A673 (cell line): ENCODE measurements at regions not wholly inside any gene's neighbourhood (a gene's known extent, or its start where the extent isn't known, plus 50 kb on each side); places are given as distances from the start of the nearest gene placed in this dataset.

Experiments
- BruUV-seq: library from RNA; stranded (reverse); fragments of 400-500 nt; replicated peaks from 2 replicates; lab custom pipeline; 2021; lab: Mats Ljungman, UMichigan
- CTCF ChIA-PET: fragments of 300-600 bp; sonication (Branson Sonifier 250); formaldehyde crosslinking; loops from one replicate; lab custom pipeline; 2022; ENCODE audit warnings: antibody characterized with exemption; lab: Charles Lee
- POLR2A ChIA-PET: fragments of 300-600 bp; sonication (Branson Sonifier 250); formaldehyde crosslinking; loops from one replicate; lab custom pipeline; 2022; ENCODE audit warnings: antibody characterized with exemption; ENCODE audit not compliant: low non-redundant PET; lab: Charles Lee
- DNase-seq: peaks from one replicate; pipeline ENCODE4 v3.0.0-alpha.2; 2015; ENCODE audit warnings: low spot score
- H3K27ac ChIP-seq: fragments of 200-600 bp; sonication (generic); 2 replicates; pipeline ENCODE4 v1.5.1; 2016; ENCODE audit warnings: mixed run types, low read depth, mild to moderate bottlenecking, mixed read lengths, antibody characterized with exemption, low read length; ENCODE audit not compliant: poor library complexity, severe bottlenecking
- H3K27me3 ChIP-seq: fragments of 200-600 bp; sonication (generic); replicated peaks from 2 replicates; pipeline ENCODE4 v1.6.1; 2017; ENCODE audit warnings: mixed run types, low read depth, mild to moderate bottlenecking, mixed read lengths, antibody characterized with exemption, low read length; ENCODE audit not compliant: insufficient read depth, poor library complexity
- H3K36me3 ChIP-seq: fragments of 200-600 bp; sonication (generic); 2 replicates; pipeline ENCODE4 v1.6.1; 2016; ENCODE audit warnings: mixed run types, mild to moderate bottlenecking, mixed read lengths, antibody characterized with exemption, low read length; ENCODE audit not compliant: insufficient read depth, poor library complexity, severe bottlenecking
- H3K4me1 ChIP-seq: fragments of 200-600 bp; sonication (generic); 2 replicates; pipeline ENCODE4 v1.6.1; 2017; ENCODE audit warnings: mixed run types, mild to moderate bottlenecking, mixed read lengths, antibody characterized with exemption, low read length; ENCODE audit not compliant: insufficient read depth, poor library complexity, severe bottlenecking
- H3K4me3 ChIP-seq: fragments of 200-600 bp; sonication (generic); 2 replicates; pipeline ENCODE4 v1.5.1; 2016; ENCODE audit warnings: low read depth, mixed run types, mild to moderate bottlenecking, mixed read lengths, low read length; ENCODE audit not compliant: poor library complexity, severe bottlenecking
- H3K9me3 ChIP-seq: fragments of 200-600 bp; sonication (generic); 2 replicates; pipeline ENCODE4 v1.6.1; 2016; ENCODE audit warnings: mixed run types, low read depth, mild to moderate bottlenecking, mixed read lengths, antibody characterized with exemption, low read length; ENCODE audit not compliant: poor library complexity, severe bottlenecking
- CTCF ChIP-seq: fragments of 300-800, 200-600 bp; sonication (generic); conservative IDR thresholded peaks from 2 replicates; pipeline ENCODE4 v1.5.1; 2017; ENCODE audit warnings: low read depth, mild to moderate bottlenecking, antibody characterized with exemption, low read length, moderate library complexity, mixed read lengths
- EZH2 ChIP-seq: fragments of 200-600 bp; sonication (generic); IDR thresholded peaks from 2 replicates; pipeline ENCODE4 v1.6.1; 2017; ENCODE audit warnings: borderline replicate concordance, low read depth, mild to moderate bottlenecking, mixed read lengths, antibody characterized with exemption, low read length; ENCODE audit not compliant: poor library complexity, severe bottlenecking
- intact Hi-C: fragments of 100-400 bp; cut with micrococcal nuclease; formaldehyde crosslinking; loops from one replicate; pipeline ENCODE4 v1.10.0; 2022; ENCODE audit not compliant: unreplicated experiment

GRCh38 chr2:76675212-76675611 is 847.0 kb downstream of the LRRTM4 start:
- Histone ChIP-seq H3K27me3 (no peaks in the 10 kb centered on the region), H3K4me3 (no peak overlapping the region), H3K4me1 (no peaks in the 10 kb centered on the region), H3K36me3 (no peaks in the 10 kb centered on the region), H3K27ac (no peak overlapping the region), H3K9me3 (no peaks in the 10 kb centered on the region)
- POLR2A ChIA-PET: no interaction called here
- no peak for DNase-seq
- CTCF ChIA-PET: no interaction called here
- TF ChIP-seq EZH2: no peak
- TF ChIP-seq CTCF: no peak
- no TSS peak for BruUV-seq
- intact Hi-C loops: no loop called here

DNA sequence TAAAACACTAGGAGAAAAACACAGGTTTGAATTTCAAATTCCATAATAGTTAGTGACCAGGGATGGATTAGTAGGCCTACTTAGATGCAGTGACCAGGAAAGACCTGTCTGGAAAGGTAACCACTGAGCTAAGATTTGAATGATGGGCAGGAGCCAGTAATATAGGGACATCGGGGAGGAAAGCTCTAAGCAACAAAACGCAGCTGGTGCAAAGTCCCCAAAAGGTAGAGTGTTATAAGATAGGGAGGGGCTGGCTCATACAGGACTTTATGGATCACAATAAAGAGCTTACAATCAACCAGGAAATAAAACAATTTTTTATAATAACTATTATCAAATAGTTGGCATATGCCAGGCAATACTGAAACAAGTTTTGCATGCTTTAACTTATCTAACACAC is 849.4 kb downstream of the LRRTM4 start:
- Histone ChIP-seq H3K27me3 (no peaks in the 10 kb centered on the region), H3K9me3 (no peaks in the 10 kb centered on the region), H3K27ac (no peak overlapping the region), H3K4me3 (no peak overlapping the region), H3K36me3 (no peaks in the 10 kb centered on the region), H3K4me1 (no peaks in the 10 kb centered on the region)
- intact Hi-C loops: no loop called here
- ChIA-PET CTCF (no interaction called here), POLR2A (no interaction called here)
- TF ChIP-seq CTCF: no peak
- TF ChIP-seq EZH2: no peak
- BruUV-seq: no TSS peak
- no peak for DNase-seq

DNA sequence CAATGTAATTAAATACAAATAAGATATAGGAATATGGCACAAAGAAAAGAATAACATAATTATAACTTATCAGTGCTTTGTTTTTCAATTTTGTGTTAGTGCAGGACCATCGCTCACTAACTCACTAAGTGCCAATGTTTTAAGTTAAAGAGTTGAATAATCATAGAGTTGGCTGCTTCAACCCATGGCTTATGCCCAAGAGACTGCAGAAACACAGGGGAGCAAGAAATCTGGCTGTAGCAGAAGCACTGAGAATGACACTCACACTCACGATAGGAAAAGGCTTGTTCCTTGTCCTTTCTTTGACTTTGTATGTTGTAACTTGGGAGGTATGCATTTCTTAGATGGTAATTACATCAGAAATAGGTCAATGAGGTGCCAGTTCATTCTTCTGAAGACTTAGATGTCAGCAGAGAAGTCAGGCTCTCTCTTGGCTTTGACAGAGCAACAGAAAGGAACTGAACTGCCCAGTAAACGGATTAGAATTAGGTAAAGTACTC is 852.2 kb downstream of the LRRTM4 start:
- DNase-seq: no peak
- Histone ChIP-seq H3K4me1 (no peaks in the 10 kb centered on the region), H3K27ac (no peak overlapping the region), H3K4me3 (no peak overlapping the region), H3K9me3 (no peaks in the 10 kb centered on the region), H3K36me3 (no peaks in the 10 kb centered on the region), H3K27me3 (no peaks in the 10 kb centered on the region)
- POLR2A ChIA-PET: no interaction called here
- intact Hi-C loops: no loop called here
- TF ChIP-seq CTCF (no peak), EZH2 (no peak)
- CTCF ChIA-PET: no interaction called here
- BruUV-seq: no TSS peak
